ENCODE measurements at regions not wholly inside any gene's neighbourhood (a gene's known extent, or its start where the extent isn't known, plus 50 kb on each side); places are given as distances from the start of the nearest gene placed in this dataset.
"Not testable (repeated sequence)": the region's sequence is repeated elsewhere in the genome, so short reads cannot be mapped to it uniquely, and the experiment has no call there.

GRCh38 chr6:78694628-78695027 lies 172.7 kb upstream of the IRAK1BP1 start:
- intact Hi-C loops (cut with DNase I); DNase-seq (ENCODE audit: low spot score): not testable (repeated sequence)

GRCh38 chr6:78700991-78701390 lies 166.4 kb upstream of the IRAK1BP1 start:
- intact Hi-C loops (cut with DNase I): no loop called here
- DNase-seq (ENCODE audit: low spot score): no peak

- no peak for DNase-seq (ENCODE audit: low spot score)
- intact Hi-C loops (cut with DNase I): no loop called here
Observed at GRCh38 chr6:78701407-78701806, 165.9 kb upstream of the IRAK1BP1 start.

- intact Hi-C loops (cut with DNase I): no loop called here
- no peak for DNase-seq (ENCODE audit: low spot score)
Observed at GRCh38 chr6:78709021-78709420, 158.3 kb upstream of the IRAK1BP1 start.

- no peak for DNase-seq (ENCODE audit: low spot score)
- intact Hi-C loops (cut with DNase I): loop anchor here in 1 of 2 donors (5.0 kb wide), 1 partner anchor 171 kb away; no protein-coding TSS in a partner anchor
Observed at GRCh38 chr6:78713564-78713963, 153.8 kb upstream of the IRAK1BP1 start.

- DNase-seq (ENCODE audit: low spot score): no peak
- intact Hi-C loops (cut with DNase I): no loop called here
Observed at GRCh38 chr6:78744144-78744543, 123.2 kb upstream of the IRAK1BP1 start.

- no peak for DNase-seq (ENCODE audit: low spot score)
- intact Hi-C loops (cut with DNase I): no loop called here
Observed at GRCh38 chr6:78746457-78746856, 120.9 kb upstream of the IRAK1BP1 start.

GRCh38 chr6:78749326-78749725 lies 118.0 kb upstream of the IRAK1BP1 start:
- no peak for DNase-seq (ENCODE audit: low spot score)
- intact Hi-C loops (cut with DNase I): no loop called here

GRCh38 chr6:78758297-78758798 lies 109.0 kb upstream of the IRAK1BP1 start:
- intact Hi-C loops (cut with DNase I): not testable (repeated sequence)
- peak; percentile 50 for DNase-seq (ENCODE audit: low spot score)

- intact Hi-C loops (cut with DNase I): no loop called here
- DNase-seq (ENCODE audit: low spot score): no peak
Observed at GRCh38 chr6:78768271-78768670, 99.1 kb upstream of the IRAK1BP1 start.

GRCh38 chr6:78770765-78771164 lies 96.6 kb upstream of the IRAK1BP1 start:
- DNase-seq (ENCODE audit: low spot score): no peak
- intact Hi-C loops (cut with DNase I): no loop called here

GRCh38 chr6:78771586-78771985 lies 95.8 kb upstream of the IRAK1BP1 start:
- DNase-seq (ENCODE audit: low spot score): no peak
- intact Hi-C loops (cut with DNase I): no loop called here

- intact Hi-C loops (cut with DNase I): no loop called here
Observed at GRCh38 chr6:78781001-78781400, 86.3 kb upstream of the IRAK1BP1 start.

GRCh38 chr6:78783366-78783765 lies 84.0 kb upstream of the IRAK1BP1 start:
- DNase-seq (ENCODE audit: low spot score); intact Hi-C loops (cut with DNase I): not testable (repeated sequence)

More at GRCh38 chr6:78781001-78781400, 86.3 kb upstream of the IRAK1BP1 start:
- DNase-seq (ENCODE audit: low spot score): no peak

- no peak for DNase-seq (ENCODE audit: low spot score)
- intact Hi-C loops (cut with DNase I): no loop called here
Observed at GRCh38 chr6:78797270-78797669, 70.1 kb upstream of the IRAK1BP1 start.

GRCh38 chr6:78799682-78800081 lies 67.7 kb upstream of the IRAK1BP1 start:
- intact Hi-C loops (cut with DNase I): no loop called here
- DNase-seq (ENCODE audit: low spot score): no peak

GRCh38 chr6:78806792-78807191 lies 60.6 kb upstream of the IRAK1BP1 start:
- intact Hi-C loops (cut with DNase I); DNase-seq (ENCODE audit: low spot score): not testable (repeated sequence)

GRCh38 chr6:78807655-78808355 lies 59.5 kb upstream of the IRAK1BP1 start:
- intact Hi-C loops (cut with DNase I); DNase-seq (ENCODE audit: low spot score): not testable (repeated sequence)

- DNase-seq (ENCODE audit: low spot score): no peak
- intact Hi-C loops (cut with DNase I): no loop called here
Observed at GRCh38 chr6:78808356-78808891, 58.9 kb upstream of the IRAK1BP1 start.

GRCh38 chr6:78808933-78809332 lies 58.4 kb upstream of the IRAK1BP1 start:
- no peak for DNase-seq (ENCODE audit: low spot score)
- intact Hi-C loops (cut with DNase I): no loop called here

GRCh38 chr6:78810146-78810545 lies 57.2 kb upstream of the IRAK1BP1 start:
- no peak for DNase-seq (ENCODE audit: low spot score)
- intact Hi-C loops (cut with DNase I): no loop called here
